ENCODE measurements at regions not wholly inside any gene's neighbourhood (a gene's known extent, or its start where the extent isn't known, plus 50 kb on each side); places are given as distances from the start of the nearest gene placed in this dataset.
A peak's percentile ranks its signal among the peaks of the same experiment; 100 is the strongest.

DNA sequence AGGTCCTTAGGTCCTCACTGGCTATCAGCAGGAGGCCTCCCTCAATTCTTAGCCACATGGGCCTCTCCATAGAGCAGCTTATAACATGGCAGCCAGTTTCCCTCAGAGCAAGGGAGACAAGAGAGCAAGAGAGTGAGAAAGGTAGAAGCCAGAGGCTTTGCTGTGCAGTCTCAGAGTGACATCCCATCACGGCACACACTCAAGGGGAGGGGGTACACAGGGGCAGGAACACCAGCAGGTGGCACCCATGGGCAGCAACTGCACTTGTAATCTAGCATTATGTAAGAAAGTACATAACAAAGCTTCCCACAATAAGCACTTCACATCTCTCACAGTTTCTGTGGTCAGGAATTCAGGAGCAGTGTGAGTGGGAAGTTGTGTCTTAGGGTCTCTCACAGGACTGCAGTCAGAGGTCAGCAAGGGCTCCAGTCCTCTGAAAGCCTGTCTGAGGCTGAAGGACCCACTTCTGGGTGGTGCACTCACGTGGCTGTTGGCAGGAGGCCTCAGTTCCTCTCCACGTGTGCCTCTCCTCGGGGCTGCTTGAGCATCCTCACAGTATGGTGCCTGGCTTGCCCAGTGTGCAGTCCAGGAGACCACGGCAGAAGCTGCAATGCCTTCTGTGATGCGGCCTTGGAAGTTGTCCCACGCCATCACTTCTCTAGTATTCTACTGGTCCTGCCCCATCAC lies 159.4 kb downstream of the OAT start:
- no peak overlapping the region for H3K4me3 ChIP-seq (ENCODE audit: low read length)
- no peak for DNase-seq (ENCODE audit: low read depth)
- TF ChIP-seq, protein P1, sequence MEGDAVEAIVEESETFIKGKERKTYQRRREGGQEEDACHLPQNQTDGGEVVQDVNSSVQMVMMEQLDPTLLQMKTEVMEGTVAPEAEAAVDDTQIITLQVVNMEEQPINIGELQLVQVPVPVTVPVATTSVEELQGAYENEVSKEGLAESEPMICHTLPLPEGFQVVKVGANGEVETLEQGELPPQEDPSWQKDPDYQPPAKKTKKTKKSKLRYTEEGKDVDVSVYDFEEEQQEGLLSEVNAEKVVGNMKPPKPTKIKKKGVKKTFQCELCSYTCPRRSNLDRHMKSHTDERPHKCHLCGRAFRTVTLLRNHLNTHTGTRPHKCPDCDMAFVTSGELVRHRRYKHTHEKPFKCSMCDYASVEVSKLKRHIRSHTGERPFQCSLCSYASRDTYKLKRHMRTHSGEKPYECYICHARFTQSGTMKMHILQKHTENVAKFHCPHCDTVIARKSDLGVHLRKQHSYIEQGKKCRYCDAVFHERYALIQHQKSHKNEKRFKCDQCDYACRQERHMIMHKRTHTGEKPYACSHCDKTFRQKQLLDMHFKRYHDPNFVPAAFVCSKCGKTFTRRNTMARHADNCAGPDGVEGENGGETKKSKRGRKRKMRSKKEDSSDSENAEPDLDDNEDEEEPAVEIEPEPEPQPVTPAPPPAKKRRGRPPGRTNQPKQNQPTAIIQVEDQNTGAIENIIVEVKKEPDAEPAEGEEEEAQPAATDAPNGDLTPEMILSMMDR (conservative IDR thresholded peaks at IDR 0.05; ENCODE audit: low read depth, low read length), result peak; percentile 37

DNA sequence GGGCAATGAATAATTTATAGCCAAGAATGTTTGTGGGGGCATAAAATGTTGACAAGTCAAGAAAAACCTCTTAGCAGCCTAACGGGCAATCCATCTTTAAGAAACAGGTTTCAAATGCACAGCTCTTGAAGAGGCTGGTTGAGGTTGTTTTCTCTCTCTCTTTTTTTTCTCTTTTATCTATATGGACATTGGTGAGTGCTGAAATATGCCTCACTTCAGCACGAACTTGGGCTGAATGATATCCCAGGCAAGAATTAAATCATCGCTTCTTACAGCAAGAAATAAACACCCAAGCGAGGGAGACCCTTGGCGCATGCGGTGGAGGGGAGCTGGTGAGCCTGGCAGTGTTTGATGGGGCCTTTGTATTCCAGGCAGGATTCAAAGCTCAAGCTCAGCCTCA lies 160.9 kb downstream of the OAT start:
- DNase-seq (ENCODE audit: low read depth), result no peak
- no peak overlapping the region for H3K4me3 ChIP-seq (ENCODE audit: low read length)
- TF ChIP-seq, protein P1 (conservative IDR thresholded peaks at IDR 0.05; ENCODE audit: low read depth, low read length), result no peak

DNA sequence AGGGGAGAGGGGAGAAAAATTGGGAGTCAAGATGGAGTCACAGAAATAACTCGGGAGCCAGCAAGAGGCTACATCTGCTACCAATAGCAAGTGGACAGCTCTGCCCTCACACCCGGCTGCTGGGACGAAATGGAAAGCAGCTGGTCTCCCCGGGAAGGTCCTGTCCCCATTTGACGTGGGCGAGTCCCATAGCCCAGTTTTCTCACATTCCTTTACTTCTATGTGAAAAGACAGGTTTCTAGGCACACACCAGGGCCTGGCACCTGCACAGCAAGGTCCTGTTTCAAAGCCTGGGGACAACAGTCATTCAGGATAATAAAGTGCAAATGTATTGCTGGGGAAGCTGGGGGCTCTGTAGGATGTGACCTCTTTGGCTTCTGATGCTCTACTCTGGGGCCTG lies 162.6 kb downstream of the OAT start:
- TF ChIP-seq, protein P1 (conservative IDR thresholded peaks at IDR 0.05; ENCODE audit: low read depth, low read length), result no peak
- DNase-seq (ENCODE audit: low read depth), result no peak
- no peak overlapping the region for H3K4me3 ChIP-seq (ENCODE audit: low read length)

DNA sequence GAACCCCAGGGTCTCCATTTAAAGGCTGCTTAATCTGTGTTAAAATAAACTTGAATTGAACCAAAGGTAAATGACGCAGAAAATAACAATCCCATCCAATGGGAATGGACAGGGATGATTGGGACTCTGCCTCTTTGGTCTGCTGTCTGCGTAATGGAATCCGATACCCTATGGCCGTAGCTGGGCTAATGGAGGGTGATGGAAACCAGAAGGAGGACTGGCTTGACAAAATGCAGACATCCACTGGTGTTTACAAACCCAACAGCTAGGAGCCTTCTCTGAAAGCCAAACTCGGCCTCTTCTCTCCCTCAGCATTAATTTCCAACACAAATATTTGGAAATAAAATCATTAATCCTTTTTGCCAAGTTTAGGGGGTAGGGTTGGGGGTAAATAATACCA lies 162.2 kb upstream of the CHST15 start:
- DNase-seq (ENCODE audit: low read depth), result no peak
- no peak overlapping the region for H3K4me3 ChIP-seq (ENCODE audit: low read length)
- TF ChIP-seq, protein P1 (conservative IDR thresholded peaks at IDR 0.05; ENCODE audit: low read depth, low read length), result no peak

DNA sequence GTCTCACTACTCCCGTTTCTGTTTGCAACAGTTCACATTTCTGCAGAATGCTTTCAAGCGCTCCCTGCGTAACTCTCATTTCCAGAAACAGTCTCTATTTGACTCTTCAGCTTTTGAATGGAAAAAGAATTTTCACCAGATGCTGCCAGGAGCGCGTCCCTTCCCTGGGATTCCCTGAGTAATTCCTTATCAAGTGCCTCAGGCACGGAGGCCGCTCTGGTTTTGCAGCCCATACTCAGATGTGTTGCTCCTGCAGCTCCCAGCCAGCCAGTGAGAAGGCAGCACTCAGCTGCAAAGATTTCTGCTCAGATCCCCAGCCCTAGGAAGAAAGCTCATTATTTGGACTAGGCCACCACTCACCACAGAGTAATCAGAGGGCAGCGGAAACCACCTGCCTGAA lies 161.1 kb upstream of the CHST15 start:
- no peak for DNase-seq (ENCODE audit: low read depth)
- H3K4me3 ChIP-seq (ENCODE audit: low read length), result no peak overlapping the region
- TF ChIP-seq, protein P1 (conservative IDR thresholded peaks at IDR 0.05; ENCODE audit: low read depth, low read length), result no peak

DNA sequence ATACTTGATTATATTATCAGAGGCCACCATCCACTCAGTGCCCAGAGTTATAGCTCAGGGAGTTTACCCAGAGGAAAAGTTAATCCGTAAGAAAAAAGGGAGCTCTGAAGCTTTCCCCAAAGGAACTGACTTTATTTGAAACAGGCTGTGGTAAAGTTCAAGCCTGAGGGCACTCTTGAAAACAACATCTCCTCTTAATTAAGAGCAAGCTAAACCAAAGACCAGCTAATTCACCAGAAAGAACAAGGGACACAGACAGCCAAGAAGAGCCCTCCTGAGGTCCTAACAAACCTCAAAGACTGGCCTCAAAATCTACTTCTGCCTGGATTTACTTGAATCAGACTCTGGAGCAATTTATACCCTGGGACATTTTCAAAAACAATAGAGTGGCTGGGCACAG lies 159.6 kb upstream of the CHST15 start:
- DNase-seq (ENCODE audit: low read depth), result no peak
- TF ChIP-seq, protein P1 (conservative IDR thresholded peaks at IDR 0.05; ENCODE audit: low read depth, low read length), result no peak
- no peak overlapping the region for H3K4me3 ChIP-seq (ENCODE audit: low read length)

DNA sequence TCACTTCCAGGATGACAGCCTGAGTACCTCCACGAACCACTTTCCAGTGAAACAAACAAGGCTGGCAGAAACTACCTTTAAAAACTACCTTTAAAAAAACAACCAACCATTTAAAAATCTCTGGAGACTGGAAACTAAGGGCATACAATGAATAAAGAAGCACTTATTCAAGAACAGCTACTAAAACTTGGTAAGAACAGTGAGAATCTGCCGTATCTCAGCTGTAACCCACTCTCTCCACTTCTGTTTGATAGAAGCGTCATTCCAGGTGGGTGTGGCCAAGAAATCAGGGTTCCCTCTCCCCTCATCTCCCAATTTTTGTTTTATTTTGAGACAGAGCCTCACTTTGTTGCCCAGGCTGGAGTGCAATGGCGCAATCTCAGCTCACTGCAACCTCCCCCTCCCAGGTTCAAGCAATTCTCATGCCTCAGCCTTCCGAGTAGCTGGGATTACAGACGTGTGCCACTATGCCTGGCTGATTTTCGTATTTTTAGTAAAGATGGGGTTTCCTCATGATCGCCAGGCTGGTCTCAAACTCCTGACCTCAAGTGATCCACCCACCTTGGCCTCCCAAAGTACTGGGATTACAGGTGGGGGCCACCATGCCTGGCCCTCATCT lies 158.8 kb upstream of the CHST15 start:
- H3K4me3 ChIP-seq (ENCODE audit: low read length), result no peak overlapping the region
- TF ChIP-seq, protein P1 (conservative IDR thresholded peaks at IDR 0.05; ENCODE audit: low read depth, low read length), result no peak
- DNase-seq (ENCODE audit: low read depth), result no peak

Measured in retinal pigment epithelial cell (primary cell).